Gastroesophageal sphincter (tissue), 3 donors: ENCODE measurements at regions not wholly inside any gene's neighbourhood (a gene's known extent, or its start where the extent isn't known, plus 50 kb on each side); places are given as distances from the start of the nearest gene placed in this dataset.

Experiments
- POLR2AphosphoS5 ChIP-seq: sonication (generic); formaldehyde crosslinking; IDR thresholded peaks from one replicate; pipeline ENCODE4 v1.6.1; 2017; ENCODE audit warnings: antibody characterized with exemption
- TF ChIP-seq, protein P1 (sequence below), 4 experiments: fragments of 200-600 bp in 2 of 4; fragments of 450-650 bp in 2 of 4; sonication (generic) in 1 of 4; IDR thresholded peaks; one replicate each; pipeline ENCODE4 v1.5.1; 2017 to 2019; ENCODE audit warnings: antibody characterized with exemption in 4 of 4, mild to moderate bottlenecking in 2 of 4, moderate library complexity in 2 of 4

DNA sequence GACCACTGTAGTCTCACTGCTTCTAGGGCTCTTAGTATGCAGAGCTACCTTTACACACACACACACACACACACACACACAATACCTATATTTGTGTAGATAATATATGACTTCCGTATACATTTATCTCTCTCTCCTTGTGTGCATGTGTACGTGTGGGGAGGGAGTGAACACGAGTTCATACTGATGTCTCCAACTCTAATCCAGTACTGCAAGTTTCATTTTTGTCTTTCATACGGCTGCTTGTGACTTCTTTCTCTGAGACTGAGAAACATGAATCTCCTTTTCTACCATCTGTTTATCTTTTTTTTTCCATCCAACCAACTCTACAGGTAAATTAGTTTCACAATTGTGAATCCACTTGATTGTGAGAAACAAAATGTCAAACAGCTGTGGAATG lies 1229.5 kb upstream of the AGA start:
- TF ChIP-seq, protein P1, sequence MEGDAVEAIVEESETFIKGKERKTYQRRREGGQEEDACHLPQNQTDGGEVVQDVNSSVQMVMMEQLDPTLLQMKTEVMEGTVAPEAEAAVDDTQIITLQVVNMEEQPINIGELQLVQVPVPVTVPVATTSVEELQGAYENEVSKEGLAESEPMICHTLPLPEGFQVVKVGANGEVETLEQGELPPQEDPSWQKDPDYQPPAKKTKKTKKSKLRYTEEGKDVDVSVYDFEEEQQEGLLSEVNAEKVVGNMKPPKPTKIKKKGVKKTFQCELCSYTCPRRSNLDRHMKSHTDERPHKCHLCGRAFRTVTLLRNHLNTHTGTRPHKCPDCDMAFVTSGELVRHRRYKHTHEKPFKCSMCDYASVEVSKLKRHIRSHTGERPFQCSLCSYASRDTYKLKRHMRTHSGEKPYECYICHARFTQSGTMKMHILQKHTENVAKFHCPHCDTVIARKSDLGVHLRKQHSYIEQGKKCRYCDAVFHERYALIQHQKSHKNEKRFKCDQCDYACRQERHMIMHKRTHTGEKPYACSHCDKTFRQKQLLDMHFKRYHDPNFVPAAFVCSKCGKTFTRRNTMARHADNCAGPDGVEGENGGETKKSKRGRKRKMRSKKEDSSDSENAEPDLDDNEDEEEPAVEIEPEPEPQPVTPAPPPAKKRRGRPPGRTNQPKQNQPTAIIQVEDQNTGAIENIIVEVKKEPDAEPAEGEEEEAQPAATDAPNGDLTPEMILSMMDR (IDR thresholded peaks at IDR 0.05) = no peak
- TF ChIP-seq POLR2AphosphoS5 = no peak
